LNCAP (cell line): ENCODE measurements at regions not wholly inside any gene's neighbourhood (a gene's known extent, or its start where the extent isn't known, plus 50 kb on each side); places are given as distances from the start of the nearest gene placed in this dataset.

Experiments used
- CTCF ChIP-seq: fragments of 450-650 bp; IDR thresholded peaks from 2 replicates; pipeline ENCODE4 v1.5.1; 2017; ENCODE audit warnings: mild to moderate bottlenecking

- no peak for TF ChIP-seq CTCF
These were observed 388.7 kb upstream of the CFAP20DC start for GRCh38 chr3:59438492-59438891.

- TF ChIP-seq CTCF = no peak
These were observed 386.5 kb upstream of the CFAP20DC start for GRCh38 chr3:59436164-59436958.

- no peak for TF ChIP-seq CTCF
These were observed 383.7 kb upstream of the CFAP20DC start for GRCh38 chr3:59433546-59433945.

GRCh38 chr3:59432665-59433064, 382.8 kb upstream of the CFAP20DC start:
- no peak for TF ChIP-seq CTCF

GRCh38 chr3:59430341-59430740, 380.5 kb upstream of the CFAP20DC start:
- TF ChIP-seq CTCF = no peak

- no peak for TF ChIP-seq CTCF
These were observed 379.4 kb upstream of the CFAP20DC start for GRCh38 chr3:59429198-59429597.

GRCh38 chr3:59426821-59427565, 377.2 kb upstream of the CFAP20DC start:
- no peak for TF ChIP-seq CTCF
